ENCODE measurements at regions not wholly inside any gene's neighbourhood (a gene's known extent, or its start where the extent isn't known, plus 50 kb on each side); places are given as distances from the start of the nearest gene placed in this dataset.

- TF ChIP-seq ATF2 (tag by site-specific recombination; IDR thresholded peaks at IDR 0.05; ENCODE audit: low read depth): no peak
- TF ChIP-seq CTCF (tag by site-specific recombination; IDR thresholded peaks at IDR 0.05): no peak
- TF ChIP-seq PRDM2 (tag by site-specific recombination; IDR thresholded peaks at IDR 0.05; ENCODE audit: borderline replicate concordance): no peak
- no peak for TF ChIP-seq ZNF639 (tag by site-specific recombination; IDR thresholded peaks at IDR 0.05)
- no peak for TF ChIP-seq ZNF341 (tag by site-specific recombination; IDR thresholded peaks at IDR 0.05; ENCODE audit: low read depth)
- no peak for TF ChIP-seq ZBTB7A (tag by site-specific recombination; IDR thresholded peaks at IDR 0.05; ENCODE audit: low read depth)
- no peak for TF ChIP-seq ZNF654 (tag by site-specific recombination; IDR thresholded peaks at IDR 0.05; ENCODE audit: low read depth)
- TF ChIP-seq SP2 (tag by site-specific recombination; IDR thresholded peaks at IDR 0.05): no peak
- TF ChIP-seq ZBTB11 (tag by site-specific recombination; conservative IDR thresholded peaks at IDR 0.05; ENCODE audit: low read depth): no peak
- TF ChIP-seq TCF7L2 (IDR thresholded peaks at IDR 0.05; ENCODE audit: borderline replicate concordance, low read depth, low read length): no peak
- TF ChIP-seq ZNF292 (tag by site-specific recombination; IDR thresholded peaks at IDR 0.05; ENCODE audit: borderline replicate concordance, low read depth): no peak
- no peak for TF ChIP-seq TSHZ1 (tag by site-specific recombination; IDR thresholded peaks at IDR 0.05; ENCODE audit: borderline replicate concordance)
- no peak for TF ChIP-seq ZNF544 (tag by site-specific recombination; IDR thresholded peaks at IDR 0.05)
Measured at GRCh38 chr2:4533806-4534205, 830.4 kb downstream of the DCDC2C start.
